Urinary bladder (tissue), 3 donors: ENCODE measurements at regions not wholly inside any gene's neighbourhood (a gene's known extent, or its start where the extent isn't known, plus 50 kb on each side); places are given as distances from the start of the nearest gene placed in this dataset.

Source experiments
- DNase-seq: peaks from one replicate; pipeline ENCODE4 v3.0.0-alpha.2; 2015; ENCODE audit errors: extremely low spot score
- H3K27ac ChIP-seq: one replicate; pipeline ENCODE4 v1.5.1; 2013; ENCODE audit warnings: low read depth, mild to moderate bottlenecking, moderate library complexity
- H3K36me3 ChIP-seq: one replicate; pipeline ENCODE4 v1.6.1; 2013; ENCODE audit warnings: mild to moderate bottlenecking, moderate library complexity; ENCODE audit not compliant: insufficient read depth
- H3K4me1 ChIP-seq: one replicate; pipeline ENCODE4 v1.6.1; 2013; ENCODE audit warnings: mild to moderate bottlenecking, moderate library complexity; ENCODE audit not compliant: insufficient read depth
- H3K4me3 ChIP-seq: one replicate; pipeline ENCODE4 v1.5.1; 2013; ENCODE audit warnings: low read depth, low read length
- WGBS: extraction: QIAGEN DNeasy Blood & Tissue Kit; methylation state at CpG from one replicate; pipeline ENCODE4 v1.1.7; 2013; 5-methylcytosine and 5-hydroxymethylcytosine counted together
- donor health status: healthy with polysubstance abuse.
- donor health status: healthy.

DNA sequence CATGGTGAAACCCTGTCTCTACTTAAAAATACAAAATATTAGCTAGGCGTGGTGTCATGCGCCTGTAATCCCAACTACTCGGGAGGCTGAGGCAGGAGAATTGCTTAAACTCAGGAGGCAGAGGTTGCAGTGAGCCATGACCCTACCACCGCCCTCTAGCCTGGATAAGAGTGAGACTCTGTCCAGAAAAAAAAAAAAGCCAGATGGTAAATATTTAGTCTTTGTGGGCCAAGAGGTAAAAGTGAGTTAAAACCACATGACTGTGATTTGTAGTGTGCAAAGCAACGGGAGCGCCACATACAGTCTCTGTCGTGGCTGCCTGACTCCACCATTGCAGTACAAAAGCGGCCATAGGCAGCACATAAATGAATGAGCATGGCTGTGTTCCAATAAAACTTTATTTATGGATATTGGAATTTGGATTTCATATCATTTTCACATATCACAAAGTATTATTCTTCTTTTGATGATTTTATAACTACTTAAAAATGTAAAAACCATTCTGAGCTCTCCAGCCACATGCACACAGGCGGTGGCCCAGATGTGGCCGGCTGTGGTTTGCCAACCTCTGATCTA, 51.8 kb upstream of the CASZ1 start:
- DNase-seq: no peak
- Histone ChIP-seq H3K36me3 (no peaks in the 10 kb centered on the region), H3K4me1 (no peaks in the 10 kb centered on the region), H3K4me3 (no peak overlapping the region), H3K27ac (no peak overlapping the region)
- WGBS: 84% methylated on average over 10 of the region's 10 CpGs

GRCh38 chr1:10850026-10850425, 53.6 kb upstream of the CASZ1 start:
- Histone ChIP-seq H3K4me3 (no peak overlapping the region), H3K4me1 (no peaks in the 10 kb centered on the region), H3K27ac (no peak overlapping the region), H3K36me3 (no peaks in the 10 kb centered on the region)
- DNase-seq: no peak
- WGBS: 64% methylated on average over 7 of the region's 7 CpGs

DNA sequence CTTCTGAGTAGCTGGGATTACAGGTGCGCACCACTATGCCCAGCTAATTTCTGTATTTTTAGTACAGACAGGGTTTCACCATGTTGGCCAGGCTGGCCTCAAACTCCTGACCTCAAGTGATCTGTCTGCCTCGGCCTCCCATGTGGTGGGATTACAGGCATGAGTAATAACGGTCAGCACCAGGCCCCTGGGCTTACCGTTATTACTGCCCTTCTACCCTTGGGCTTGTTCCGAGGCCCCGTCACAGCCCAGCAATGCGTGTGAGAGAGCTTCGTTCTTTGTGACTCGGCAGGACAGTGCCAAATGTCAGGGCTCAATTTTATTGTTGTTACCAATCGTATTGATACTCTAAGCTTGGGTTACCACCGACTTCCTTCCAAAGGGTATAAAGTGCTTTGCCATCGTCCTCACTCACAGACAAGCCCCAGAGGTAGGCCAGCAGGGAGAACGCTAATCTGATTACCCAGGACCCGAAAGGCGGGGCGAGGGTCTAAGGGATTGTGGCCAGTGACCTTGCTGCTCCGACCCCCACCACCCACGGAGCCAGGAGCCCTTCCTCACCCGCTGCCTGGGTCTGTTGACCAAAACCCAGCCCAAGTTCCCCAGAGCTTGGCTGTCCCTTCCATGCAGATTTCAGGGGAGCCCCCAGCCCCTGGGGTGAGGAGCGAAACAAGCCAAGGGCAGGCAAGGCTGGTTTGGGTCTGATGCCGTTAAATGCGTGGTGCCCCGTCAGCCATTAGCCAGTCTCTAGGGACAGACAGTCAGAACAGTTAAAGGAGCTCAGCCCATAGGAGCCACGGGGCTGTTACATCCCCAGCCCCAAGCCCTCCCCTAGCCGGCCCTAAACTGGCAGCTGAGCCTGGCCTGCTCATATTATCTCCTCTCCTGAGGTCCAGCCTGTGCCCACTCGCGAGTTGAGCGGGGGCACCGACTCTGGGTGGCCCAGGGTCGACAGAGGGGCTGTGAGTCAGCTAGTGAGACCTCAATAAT, 54.9 kb upstream of the CASZ1 start:
- no peak overlapping the region for H3K27ac ChIP-seq
- H3K36me3 ChIP-seq: no peaks in the 10 kb centered on the region
- no peak for DNase-seq
- no peak overlapping the region for H3K4me3 ChIP-seq
- WGBS: 79% methylated on average over 30 of the region's 30 CpGs
- H3K4me1 ChIP-seq: no peaks in the 10 kb centered on the region

- Histone ChIP-seq H3K4me1 (no peaks in the 10 kb centered on the region), H3K36me3 (no peaks in the 10 kb centered on the region), H3K4me3 (no peak overlapping the region), H3K27ac (no peak overlapping the region)
- no peak for DNase-seq
- 83% methylated on average over 8 of the region's 8 CpGs for WGBS
Observed at GRCh38 chr1:10852018-10852417, 55.6 kb upstream of the CASZ1 start.

DNA sequence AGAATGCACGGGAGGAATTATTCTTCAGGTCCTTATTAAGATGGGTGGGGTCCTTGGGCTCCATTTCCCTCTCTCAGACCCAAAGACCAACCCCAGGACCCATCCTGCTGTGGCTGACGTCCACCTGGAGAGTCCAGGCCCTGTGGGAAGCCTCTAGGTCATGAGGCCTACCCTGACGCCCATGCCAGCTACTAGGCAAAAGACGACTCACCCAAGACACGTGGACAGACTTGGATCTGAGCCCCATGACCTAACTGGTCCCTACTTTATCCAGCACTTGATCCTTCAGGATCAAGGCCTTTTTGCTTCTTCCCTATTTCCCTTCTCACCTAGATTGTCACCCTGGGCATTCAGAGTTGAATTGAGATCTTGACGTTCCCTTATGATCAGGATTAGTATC, 56.0 kb upstream of the CASZ1 start:
- no peak overlapping the region for H3K27ac ChIP-seq
- WGBS: 70% methylated on average over 6 of the region's 6 CpGs

GRCh38 chr1:10852998-10853520, 56.6 kb upstream of the CASZ1 start:
- no peak for DNase-seq
- Histone ChIP-seq H3K4me3 (no peak overlapping the region), H3K27ac (no peak overlapping the region), H3K4me1 (no peaks in the 10 kb centered on the region), H3K36me3 (no peaks in the 10 kb centered on the region)
- WGBS: 82% methylated on average over 6 of the region's 6 CpGs

More for the DNA sequence above, 56.0 kb upstream of the CASZ1 start:
- no peaks in the 10 kb centered on the region for H3K36me3 ChIP-seq
- no peak overlapping the region for H3K4me3 ChIP-seq
- no peaks in the 10 kb centered on the region for H3K4me1 ChIP-seq
- no peak for DNase-seq

- H3K4me1 ChIP-seq: no peaks in the 10 kb centered on the region
- H3K27ac ChIP-seq: no peak overlapping the region
- DNase-seq: no peak
- H3K4me3 ChIP-seq: no peak overlapping the region
- WGBS: 86% methylated on average over 2 of the region's 2 CpGs
- no peaks in the 10 kb centered on the region for H3K36me3 ChIP-seq
Observed at GRCh38 chr1:10853701-10854100, 57.3 kb upstream of the CASZ1 start.

GRCh38 chr1:10854856-10855459, 58.5 kb upstream of the CASZ1 start:
- no peak for DNase-seq
- Histone ChIP-seq H3K27ac (no peak overlapping the region), H3K36me3 (no peaks in the 10 kb centered on the region), H3K4me1 (no peaks in the 10 kb centered on the region), H3K4me3 (no peak overlapping the region)
- 95% methylated on average over 10 of the region's 10 CpGs for WGBS

DNA sequence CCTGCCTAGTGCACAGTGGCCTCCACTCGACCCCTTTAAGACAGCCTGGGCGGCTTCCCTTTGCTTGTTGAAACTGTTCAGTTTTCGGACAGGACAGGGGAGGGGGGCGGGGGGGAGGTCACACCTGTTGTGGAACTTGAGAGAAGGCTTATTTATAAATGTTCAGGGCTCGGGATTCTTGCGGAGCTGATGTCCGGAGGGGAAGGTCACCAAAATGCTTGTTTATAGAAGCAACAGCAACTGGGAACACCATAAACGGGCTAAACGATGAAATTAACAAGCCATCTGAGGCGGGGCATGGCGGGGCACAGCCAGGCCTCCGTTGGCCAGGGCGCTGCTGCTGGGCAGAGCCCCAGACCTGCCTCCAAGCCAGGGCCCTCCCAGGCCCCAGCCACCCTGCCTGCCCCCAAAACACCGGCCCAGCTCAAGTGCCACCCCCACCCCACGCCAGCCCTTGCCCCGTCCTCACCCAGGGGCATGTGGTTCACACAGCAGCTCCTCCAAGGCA, 59.8 kb upstream of the CASZ1 start:
- no peak for DNase-seq

DNA sequence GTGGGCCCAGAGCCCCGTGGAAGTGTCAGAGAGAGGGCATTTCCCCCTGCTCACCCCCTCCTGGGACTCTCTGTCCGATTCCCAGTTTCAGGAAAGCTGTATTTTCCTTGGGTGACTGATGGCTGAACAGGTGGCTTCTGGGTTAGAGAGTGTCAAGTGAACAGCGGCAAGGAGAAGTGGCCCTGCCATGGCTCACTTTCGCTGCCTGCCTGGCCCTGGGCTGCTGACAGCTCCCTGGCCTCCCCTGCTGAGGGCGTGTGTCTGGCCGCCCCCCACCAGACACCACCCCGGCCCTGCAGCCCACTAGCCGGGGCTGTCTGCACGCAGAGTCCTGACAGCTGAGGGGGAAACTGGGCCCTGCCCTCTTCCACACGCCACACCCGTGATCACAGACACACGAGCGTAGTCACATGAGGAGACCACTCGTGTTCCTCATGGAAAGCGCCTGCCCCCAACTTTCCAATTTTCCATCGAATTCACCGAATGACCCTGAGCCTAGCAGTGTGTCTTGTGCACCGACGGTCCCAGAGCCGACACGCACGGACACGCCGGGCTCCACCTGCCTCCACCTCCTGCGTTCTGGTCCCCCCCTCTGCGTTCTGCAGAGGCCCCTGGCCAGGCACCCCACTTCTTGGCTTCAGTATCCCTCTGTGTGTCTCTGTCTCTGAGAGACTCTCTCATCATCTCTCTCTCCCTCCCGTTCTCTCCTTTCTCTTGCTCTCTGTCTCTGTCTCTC, 60.6 kb upstream of the CASZ1 start:
- WGBS: 75% methylated on average over 27 of the region's 27 CpGs
- DNase-seq: no peak
- H3K4me3 ChIP-seq: no peak overlapping the region
- H3K27ac ChIP-seq: no peak overlapping the region
- H3K4me1 ChIP-seq: no peaks in the 10 kb centered on the region
- no peaks in the 10 kb centered on the region for H3K36me3 ChIP-seq

More for the DNA sequence above, 59.8 kb upstream of the CASZ1 start:
- no peak overlapping the region for H3K4me3 ChIP-seq
- 70% methylated on average over 16 of the region's 16 CpGs for WGBS
- H3K36me3 ChIP-seq: no peaks in the 10 kb centered on the region
- no peaks in the 10 kb centered on the region for H3K4me1 ChIP-seq
- H3K27ac ChIP-seq: no peak overlapping the region

- Histone ChIP-seq H3K36me3 (no peaks in the 10 kb centered on the region), H3K4me3 (no peak overlapping the region), H3K27ac (no peak overlapping the region), H3K4me1 (no peaks in the 10 kb centered on the region)
- DNase-seq: no peak
- 79% methylated on average over 11 of the region's 11 CpGs for WGBS
Observed at GRCh38 chr1:10857687-10858086, 61.2 kb upstream of the CASZ1 start.

GRCh38 chr1:10860218-10860617, 63.8 kb upstream of the CASZ1 start:
- H3K36me3 ChIP-seq: no peaks in the 10 kb centered on the region
- H3K27ac ChIP-seq: no peak overlapping the region
- no peak for DNase-seq
- no peak overlapping the region for H3K4me3 ChIP-seq
- 74% methylated on average over 13 of the region's 13 CpGs for WGBS
- H3K4me1 ChIP-seq: no peaks in the 10 kb centered on the region

- 61% methylated on average over 11 of the region's 11 CpGs for WGBS
- Histone ChIP-seq H3K4me1 (no peaks in the 10 kb centered on the region), H3K27ac (no peak overlapping the region), H3K4me3 (no peak overlapping the region), H3K36me3 (no peaks in the 10 kb centered on the region)
- DNase-seq: no peak
Observed at GRCh38 chr1:10860682-10861081, 64.2 kb upstream of the CASZ1 start.
